ENCODE measurements at regions not wholly inside any gene's neighbourhood (a gene's known extent, or its start where the extent isn't known, plus 50 kb on each side); places are given as distances from the start of the nearest gene placed in this dataset.

GRCh38 chr10:9211228-9211627 lies 1156.7 kb downstream of the GATA3 start:
- no peak overlapping the region for H3K4me3 ChIP-seq (ENCODE audit: low read depth, low read length)
- TF ChIP-seq, protein P1, sequence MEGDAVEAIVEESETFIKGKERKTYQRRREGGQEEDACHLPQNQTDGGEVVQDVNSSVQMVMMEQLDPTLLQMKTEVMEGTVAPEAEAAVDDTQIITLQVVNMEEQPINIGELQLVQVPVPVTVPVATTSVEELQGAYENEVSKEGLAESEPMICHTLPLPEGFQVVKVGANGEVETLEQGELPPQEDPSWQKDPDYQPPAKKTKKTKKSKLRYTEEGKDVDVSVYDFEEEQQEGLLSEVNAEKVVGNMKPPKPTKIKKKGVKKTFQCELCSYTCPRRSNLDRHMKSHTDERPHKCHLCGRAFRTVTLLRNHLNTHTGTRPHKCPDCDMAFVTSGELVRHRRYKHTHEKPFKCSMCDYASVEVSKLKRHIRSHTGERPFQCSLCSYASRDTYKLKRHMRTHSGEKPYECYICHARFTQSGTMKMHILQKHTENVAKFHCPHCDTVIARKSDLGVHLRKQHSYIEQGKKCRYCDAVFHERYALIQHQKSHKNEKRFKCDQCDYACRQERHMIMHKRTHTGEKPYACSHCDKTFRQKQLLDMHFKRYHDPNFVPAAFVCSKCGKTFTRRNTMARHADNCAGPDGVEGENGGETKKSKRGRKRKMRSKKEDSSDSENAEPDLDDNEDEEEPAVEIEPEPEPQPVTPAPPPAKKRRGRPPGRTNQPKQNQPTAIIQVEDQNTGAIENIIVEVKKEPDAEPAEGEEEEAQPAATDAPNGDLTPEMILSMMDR (IDR thresholded peaks at IDR 0.05; ENCODE audit: borderline replicate concordance, insufficient read depth, low read depth, low read length), result no peak

DNA sequence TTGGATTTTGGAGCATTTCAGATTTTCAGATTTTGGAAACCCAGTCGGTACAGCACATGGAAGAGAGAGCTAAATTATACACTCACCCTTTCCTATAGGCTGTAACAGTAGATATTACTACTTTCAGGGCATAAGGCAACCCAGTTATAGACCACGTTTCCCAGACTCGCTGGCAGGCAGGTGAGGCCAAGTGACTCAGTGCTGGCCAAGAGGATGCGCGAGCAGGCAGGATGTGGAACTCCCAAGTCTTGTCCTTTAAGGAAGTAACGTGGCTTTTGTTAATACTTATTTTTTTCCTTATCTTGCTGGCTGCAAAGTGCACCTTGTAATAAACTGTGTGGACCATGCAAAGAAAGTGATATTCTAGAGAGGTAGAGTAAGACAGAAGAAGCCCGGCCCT lies 1160.1 kb downstream of the GATA3 start:
- no peak overlapping the region for H3K4me3 ChIP-seq (ENCODE audit: low read depth, low read length)
- TF ChIP-seq, protein P1 (IDR thresholded peaks at IDR 0.05; ENCODE audit: borderline replicate concordance, insufficient read depth, low read depth, low read length), result no peak

DNA sequence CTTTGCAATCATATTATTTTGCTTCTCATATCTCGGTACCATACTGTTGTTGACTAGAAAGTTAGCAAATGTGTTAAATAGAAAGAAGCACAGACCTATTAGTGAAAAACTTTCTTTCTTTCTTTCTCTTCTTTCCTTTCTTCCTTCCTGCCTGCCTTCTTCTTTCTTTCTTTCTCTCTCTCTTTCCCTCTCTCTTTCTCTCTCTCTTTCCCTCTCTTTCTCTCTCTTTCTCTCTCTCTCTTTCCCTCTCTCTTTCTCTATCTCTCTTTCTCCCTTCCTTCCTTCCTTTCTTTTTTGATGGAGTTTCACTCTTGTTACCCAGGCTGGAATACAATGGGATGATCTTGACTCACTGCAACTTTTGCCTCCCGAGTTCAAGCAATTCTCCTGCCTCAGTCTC lies 1160.6 kb downstream of the GATA3 start:
- TF ChIP-seq, protein P1 (IDR thresholded peaks at IDR 0.05; ENCODE audit: borderline replicate concordance, insufficient read depth, low read depth, low read length), result no peak
- no peak overlapping the region for H3K4me3 ChIP-seq (ENCODE audit: low read depth, low read length)

DNA sequence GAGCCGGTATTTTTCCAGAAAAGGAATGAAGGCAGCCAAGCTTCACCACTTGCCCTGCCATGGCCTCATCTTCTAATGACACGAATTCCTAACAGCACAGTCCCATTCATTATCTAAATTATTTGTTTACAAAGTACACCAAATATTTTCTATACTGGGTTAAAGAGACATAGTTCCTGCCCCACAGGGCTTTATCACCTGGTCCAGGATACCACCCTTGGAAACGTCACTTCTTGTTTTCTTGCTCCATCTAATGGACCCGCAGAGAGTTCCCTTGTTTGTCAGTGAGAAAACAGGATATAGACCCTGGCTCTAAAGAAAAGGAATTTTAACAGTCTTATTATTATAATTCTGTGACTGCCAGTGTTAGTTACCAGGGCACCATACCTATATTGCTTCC lies 1165.4 kb downstream of the GATA3 start:
- TF ChIP-seq, protein P1 (IDR thresholded peaks at IDR 0.05; ENCODE audit: borderline replicate concordance, insufficient read depth, low read depth, low read length), result no peak
- no peak overlapping the region for H3K4me3 ChIP-seq (ENCODE audit: low read depth, low read length)

- TF ChIP-seq, protein P1 (IDR thresholded peaks at IDR 0.05; ENCODE audit: borderline replicate concordance, insufficient read depth, low read depth, low read length), result no peak
- no peak overlapping the region for H3K4me3 ChIP-seq (ENCODE audit: low read depth, low read length)
These were observed 1168.4 kb downstream of the GATA3 start for GRCh38 chr10:9222917-9223316.

- TF ChIP-seq, protein P1 (IDR thresholded peaks at IDR 0.05; ENCODE audit: borderline replicate concordance, insufficient read depth, low read depth, low read length), result no peak
- no peak overlapping the region for H3K4me3 ChIP-seq (ENCODE audit: low read depth, low read length)
These were observed 1173.3 kb downstream of the GATA3 start for GRCh38 chr10:9227679-9228365.

DNA sequence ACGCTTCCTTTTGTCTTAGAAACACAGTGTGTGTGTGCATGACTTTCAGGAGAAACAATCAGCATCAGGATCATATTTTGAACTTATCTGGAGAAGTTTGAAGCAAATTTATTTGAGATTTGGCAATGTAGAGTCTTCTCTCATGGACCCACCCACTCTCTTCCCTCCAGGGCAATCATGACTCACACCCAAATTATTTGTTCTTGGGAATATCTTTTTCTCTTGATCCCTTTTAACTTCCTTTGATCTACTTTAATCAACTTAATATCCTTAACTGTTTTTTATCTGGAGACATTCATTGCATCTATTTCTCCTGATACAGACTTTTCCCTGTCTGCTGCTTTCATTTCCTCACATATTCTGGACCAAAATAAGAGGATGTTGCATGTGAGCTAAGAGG lies 1174.3 kb downstream of the GATA3 start:
- TF ChIP-seq, protein P1 (IDR thresholded peaks at IDR 0.05; ENCODE audit: borderline replicate concordance, insufficient read depth, low read depth, low read length), result no peak
- H3K4me3 ChIP-seq (ENCODE audit: low read depth, low read length), result no peak overlapping the region

Measured in GM12875 (cell line).